NCI-H146 (cell line): ENCODE measurements at regions not wholly inside any gene's neighbourhood (a gene's known extent, or its start where the extent isn't known, plus 50 kb on each side); places are given as distances from the start of the nearest gene placed in this dataset.

Experiments used
- DNase-seq: peaks from one replicate; lab custom pipeline; 2025; lab: John Stamatoyannopoulos, UW

DNA sequence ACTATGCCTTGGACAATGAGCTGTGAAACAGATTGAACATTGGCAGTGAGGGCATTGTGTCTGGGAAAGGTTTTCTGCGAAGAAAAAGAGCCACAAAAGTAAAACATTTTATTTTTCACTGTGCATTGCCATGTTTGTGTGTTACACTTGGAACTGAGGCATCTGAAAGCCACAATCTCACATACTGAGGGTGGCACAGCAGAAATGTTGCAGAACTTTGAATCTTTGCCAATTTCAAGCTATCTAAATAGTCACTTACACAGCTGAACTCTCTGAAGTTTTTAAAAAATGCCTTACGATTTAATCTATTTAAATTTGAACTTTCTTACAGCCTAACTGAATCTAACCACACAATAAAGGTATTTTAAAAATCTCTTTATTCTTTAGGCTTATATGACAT lies 154.1 kb upstream of the GRM7 start:
- DNase-seq = no peak

DNA sequence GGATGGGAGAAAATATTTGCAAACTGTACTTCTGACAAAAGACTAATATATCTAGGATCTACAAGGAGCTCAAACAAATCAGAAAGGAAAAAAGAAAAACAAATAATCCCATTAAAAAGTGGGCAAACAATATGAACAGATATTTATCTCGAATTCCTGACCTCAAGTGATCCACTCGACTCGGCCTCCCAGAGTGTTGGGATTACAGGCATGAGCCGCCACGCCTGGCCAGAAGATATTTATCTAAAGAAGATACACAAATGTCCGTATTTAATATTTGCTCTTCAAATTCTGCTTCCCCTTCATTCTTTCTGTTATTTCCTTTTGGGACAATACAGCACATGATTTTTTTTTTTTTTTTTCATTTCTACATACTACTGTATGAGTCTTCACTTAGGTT lies 151.7 kb upstream of the GRM7 start:
- DNase-seq = no peak

DNA sequence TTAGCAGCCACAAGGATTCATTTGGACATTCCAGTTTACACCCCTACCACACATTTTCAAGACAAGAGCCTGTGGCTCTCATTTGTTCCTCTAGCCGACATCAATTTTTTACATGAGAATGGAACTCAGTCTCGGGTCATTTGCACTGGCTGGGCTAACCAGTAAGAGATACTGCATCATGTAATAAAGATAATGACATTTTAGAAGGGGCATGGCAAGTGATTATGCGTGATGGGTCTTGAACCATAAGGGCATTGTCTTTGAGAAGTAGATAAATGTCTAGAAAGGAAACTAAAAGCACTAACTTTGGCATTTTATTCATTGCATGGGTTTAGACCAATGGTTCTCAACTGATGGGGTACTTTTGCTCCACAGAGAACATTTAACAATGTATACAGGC lies 146.0 kb upstream of the GRM7 start:
- DNase-seq = no peak

DNA sequence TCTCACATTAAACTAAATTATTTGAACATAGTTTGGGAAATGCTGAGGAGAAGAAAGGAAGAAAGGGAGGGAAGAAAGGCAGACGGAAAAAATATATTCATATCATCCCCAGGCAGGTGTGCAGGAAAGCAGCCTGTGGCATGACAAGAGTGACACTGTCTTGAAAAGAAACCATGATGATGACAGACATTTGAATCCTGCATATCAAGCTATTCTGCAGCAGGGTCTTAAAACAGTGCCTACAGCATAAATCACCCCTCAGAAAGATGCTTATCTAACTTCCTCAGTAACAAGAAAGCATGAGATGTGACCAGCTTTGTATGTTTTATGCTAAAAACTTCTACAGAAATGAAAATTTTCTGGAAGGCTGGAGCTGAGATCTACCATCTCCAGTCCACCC lies 144.5 kb upstream of the GRM7 start:
- DNase-seq = peak; percentile 13

DNA sequence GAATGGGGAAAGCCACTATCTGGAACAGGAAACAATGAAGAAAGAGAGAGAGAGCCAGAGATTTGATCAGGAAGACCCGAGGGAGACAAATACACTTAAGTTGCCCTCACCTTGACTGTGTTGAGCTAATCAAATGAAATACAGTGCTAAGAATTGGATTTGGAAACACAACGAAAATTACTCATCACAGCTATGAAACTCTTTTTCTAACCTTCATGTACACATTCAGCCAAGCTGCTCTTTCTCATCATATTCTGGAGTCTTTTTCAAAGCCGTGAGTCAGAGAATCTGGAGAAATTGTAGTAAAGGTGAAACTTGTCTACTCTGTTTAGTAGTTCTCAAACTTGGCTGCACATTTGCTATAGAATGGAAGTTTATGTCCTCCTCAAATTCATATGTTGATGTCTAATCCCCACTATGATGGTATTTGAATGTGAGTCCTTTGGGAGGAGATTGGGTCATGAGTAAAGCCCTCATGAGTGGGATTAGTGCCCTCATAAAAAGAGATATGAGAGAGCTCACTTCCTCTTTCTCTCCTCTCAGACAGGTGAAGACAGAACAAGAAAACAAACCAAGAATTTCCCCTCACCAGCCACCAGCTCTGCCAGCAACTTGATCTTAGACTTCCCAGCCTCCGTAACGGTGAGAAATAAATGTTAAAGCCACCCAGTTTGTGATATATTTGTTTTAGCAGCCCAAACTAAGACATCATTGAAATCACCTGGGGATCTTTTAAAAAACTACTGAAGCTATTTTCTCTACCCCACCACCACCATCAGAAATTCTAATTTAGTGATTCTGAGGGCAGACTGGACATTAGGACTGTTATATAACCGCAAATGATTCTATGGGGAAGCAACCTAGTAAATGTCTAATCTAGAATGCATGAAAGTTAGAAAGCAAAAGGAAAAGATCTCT lies 143.6 kb upstream of the GRM7 start:
- DNase-seq = peak; percentile 44

DNA sequence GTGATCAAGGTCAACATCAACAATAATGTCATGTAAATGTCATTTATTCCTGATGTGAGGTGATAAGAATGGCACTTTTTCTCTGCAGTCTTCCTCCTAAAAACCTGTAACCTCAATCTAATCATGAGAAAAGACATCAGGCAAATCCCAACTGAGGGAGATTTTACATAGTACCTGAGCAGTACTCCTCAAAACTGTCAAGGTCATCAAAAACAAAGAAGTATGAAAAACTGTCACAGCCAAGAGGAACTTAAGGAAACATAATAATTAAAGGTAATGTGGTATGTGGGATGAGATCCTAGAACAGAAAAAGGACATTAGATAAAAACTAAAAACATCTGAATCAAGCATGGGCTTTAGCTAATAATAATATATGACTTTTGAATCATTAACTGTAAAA lies 140.9 kb upstream of the GRM7 start:
- no peak for DNase-seq

DNA sequence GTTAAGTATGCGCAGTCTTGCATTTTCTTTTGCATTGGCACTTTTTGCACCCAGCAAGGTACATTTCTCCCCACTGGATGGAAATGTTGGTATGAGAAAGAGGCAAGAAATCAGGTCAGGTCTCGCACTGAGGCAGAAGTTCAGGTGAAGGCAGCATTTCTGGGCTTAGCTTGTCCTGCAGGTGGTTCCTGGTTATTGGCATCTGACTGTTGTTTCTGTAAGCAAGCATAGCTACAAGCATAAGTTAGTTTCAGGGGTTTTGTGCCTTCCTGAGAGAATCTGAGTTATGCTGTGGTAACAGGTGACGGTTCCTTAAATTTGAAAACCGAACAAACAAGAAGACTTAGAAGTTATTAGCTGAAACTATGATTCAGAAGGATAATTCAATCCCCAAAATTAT lies 139.4 kb upstream of the GRM7 start:
- no peak for DNase-seq

DNA sequence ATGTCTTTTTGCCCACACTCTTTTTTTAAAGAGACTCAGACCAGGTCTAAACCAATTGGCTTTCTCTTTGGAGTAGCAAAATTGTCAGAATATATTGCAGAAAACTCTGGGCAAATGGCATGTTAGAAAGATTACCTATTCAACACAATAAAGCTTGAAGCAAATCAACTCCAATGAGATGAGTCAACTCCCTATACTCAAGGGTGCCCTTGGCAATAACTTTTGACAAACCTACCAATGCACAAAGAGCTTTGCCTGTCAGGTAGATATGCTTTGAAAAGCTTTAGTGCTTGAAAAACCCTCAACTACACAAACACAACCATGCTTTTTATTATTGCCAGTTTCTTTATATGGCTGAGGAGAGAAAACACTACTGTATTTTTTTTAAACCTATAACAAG lies 137.7 kb upstream of the GRM7 start:
- no peak for DNase-seq

DNA sequence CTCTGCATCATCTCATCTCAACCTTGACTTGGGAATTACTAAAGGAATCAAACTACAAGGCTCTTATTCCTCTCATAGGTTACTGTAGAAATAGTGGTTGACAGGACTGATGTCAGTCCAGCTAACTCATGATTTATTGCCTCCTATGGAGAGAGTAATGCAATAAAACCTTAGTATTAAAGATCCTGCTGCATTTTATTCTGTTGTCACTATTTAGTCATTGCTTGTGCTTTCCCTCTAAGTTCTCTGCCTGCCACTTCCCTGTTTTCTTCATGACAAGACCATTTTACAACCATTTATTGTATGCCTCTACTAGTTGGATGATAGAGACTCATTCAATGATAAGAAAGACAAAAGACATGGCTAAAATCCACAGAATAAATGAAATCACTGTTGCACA lies 134.1 kb upstream of the GRM7 start:
- no peak for DNase-seq

DNA sequence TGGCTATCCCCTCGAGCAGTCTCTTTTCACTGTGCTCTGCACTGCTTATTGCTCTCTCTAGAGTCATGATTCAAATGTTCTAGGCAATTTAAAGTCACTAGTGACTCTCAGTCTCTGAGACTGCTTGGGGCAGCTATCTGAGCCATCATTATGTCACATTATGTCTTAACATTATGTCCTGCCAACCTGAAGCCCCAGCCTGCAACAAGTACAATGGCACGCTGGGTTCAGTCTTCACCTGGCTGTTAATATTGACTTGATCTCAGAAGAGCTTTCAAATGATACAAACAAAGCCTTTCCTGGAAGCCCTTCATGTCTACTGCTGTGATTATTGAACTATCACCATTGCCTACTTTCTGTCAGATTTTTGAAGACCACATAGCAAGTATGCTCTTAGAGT lies 128.1 kb upstream of the GRM7 start:
- no peak for DNase-seq

DNA sequence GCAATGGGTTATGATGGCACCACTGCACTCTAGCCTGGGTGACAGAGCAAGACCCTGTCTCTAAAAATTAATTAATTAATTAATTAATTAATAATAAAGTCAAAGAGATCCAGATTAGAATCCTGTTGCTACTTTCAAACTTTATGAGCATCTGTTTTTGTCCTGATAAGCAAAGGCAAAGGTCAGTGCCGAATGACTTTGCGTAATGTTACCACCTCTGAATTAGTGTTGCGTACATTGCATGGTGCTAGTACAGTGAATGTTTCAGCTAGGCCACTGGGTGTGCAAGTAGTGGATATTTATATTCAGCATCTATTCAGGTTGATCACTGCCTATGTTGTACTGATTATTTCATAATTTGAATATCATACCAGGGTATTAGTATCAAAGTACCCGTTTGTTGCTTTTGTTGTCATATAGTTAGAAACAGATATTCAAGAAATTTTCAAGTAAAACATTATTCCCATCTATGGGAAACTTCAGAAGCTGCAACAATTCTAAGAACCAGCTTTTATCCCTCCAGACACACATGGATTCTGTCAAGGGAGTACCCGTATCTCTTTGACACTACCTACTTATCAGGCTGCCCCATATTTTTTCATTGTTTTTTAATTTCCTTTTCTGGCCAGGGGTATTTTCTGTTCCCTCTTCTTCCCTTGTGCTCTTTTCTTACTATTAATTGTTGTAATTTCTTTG lies 127.1 kb upstream of the GRM7 start:
- DNase-seq = no peak

DNA sequence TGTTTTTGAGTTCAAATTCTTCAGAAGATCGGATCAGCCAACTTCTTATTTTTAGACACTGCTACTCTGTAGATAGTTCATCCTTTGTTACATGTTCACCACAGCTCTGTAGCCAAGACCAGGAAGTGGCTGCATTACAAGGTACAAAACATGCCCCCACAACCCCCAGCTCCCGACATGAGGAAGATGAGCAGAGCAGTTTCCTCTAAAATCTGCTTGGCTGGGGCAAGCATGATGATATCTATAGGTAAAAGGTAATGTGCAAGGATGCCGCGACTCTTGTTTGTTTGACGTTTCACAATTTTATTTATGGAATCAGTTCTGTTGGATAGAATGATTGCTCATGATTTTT lies 126.5 kb upstream of the GRM7 start:
- DNase-seq = no peak

DNA sequence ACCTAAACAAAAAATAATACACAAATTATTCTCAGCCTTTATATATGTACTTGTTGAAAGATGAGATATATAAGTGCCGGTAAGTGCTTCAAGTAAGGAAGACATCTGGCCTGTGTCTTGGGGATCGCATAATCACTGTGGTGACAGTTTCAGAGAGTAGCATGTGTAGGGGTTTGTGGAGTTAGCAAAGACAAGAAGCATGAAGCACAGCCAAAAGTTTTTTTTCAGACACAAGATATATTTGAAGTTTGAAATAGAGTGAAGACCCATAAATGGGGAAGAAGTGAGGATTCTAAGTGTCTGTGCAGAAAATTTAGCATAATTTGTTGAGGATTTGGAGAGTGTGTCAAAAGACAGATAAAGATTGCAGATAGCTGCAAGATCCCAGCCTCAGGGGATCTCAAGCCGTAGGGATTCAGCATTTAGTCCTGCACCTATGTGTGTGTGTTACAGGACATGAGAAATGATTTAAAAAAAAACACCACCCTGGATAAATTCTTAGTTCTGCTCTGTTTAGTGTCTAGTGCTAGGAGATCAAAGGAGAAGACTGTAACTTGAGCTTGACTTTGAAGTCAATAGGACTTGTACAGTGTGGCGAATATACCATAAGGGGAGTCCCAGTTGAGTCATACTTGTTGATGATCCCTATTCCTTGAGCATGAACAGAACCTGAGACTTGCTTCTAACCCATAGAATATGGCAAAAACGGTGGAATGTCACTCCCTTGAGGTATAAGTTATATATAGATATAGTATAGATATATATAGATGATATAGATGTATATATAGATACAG lies 123.9 kb upstream of the GRM7 start:
- DNase-seq = no peak

DNA sequence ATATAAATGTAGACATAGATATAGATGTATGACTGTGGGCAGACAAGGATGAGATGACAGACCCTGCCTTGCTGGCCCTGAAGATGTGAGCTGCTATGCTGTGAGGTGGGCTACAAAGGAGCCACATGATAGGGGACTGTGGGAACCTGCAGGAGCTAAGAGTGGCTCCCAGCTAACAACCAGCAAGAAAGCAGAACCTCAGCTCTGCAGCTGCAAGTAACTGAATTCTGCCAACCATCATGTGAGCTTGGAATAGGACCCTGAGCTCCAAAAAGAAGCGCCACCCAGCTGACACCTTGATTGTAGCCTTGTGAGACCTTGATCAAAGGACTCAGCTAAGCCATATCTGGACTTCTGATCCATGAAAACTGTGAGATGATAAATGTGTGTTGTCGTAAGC lies 123.3 kb upstream of the GRM7 start:
- no peak for DNase-seq

DNA sequence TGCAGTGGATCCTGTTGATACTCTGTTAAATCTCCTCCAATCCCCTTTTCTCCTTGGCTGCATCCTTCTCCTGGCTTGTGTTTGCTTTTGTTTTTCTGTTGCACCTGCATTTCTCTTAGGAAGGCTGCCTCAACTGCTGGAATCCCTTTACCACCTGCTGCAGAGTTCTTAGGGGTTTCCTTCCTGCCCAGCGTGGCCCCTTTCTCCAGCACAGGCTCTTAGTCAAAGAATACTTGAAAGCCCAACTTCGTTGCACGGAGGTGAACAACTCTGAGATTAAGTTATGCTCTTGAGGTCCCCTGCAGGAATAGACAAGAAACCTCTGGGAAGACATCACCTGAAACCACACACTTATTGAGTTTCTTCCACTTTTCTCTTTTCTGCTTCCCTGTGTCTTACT lies 121.6 kb upstream of the GRM7 start:
- no peak for DNase-seq

DNA sequence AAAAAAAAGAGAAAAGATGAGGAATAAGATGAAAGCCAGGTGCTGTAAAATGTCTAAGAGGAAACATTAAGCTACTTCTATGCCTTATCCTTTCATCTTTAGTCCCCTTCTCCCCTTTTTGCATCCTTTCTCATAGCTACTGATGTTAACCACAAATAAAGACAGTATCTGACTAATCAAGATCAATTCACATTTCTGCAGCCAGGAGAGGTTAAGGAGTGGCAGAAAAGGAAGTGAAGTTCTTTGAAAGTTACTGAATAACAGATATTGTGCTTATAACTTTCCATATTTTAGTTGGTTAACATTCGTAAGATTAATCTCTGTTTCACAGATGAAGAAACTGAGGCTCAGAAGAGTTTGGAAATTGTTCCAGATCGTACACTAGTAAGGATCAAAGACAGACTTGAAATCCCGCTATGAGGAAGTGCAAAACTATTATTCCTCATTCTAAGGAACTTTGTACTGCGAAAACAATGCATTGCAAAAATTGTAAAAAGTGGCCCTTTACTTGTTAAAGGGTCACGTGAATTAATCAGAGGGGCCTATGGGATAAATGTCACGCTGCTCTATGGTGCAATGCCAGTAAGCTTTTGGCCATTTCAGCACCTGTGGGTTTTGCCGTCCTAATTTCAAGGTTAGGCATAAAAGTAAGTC lies 117.7 kb upstream of the GRM7 start:
- no peak for DNase-seq

DNA sequence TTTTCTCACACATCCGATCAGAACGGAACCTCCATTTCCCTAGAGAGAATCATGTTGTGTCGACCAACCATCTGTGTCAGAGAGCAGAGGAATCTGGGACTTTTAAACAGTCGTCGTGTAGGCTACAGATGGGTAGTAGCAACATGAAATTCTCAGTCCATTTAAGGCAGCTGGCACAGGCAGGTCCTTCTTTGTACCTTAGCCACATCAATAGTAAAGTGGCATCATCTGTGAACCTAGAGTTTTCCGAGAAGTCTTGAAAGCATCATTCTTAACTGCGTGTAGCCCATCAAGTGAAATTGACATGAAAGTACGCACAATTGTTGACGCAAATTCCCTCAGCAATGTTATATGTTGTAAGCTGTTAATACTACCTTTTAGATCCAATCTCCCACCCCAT lies 114.5 kb upstream of the GRM7 start:
- no peak for DNase-seq

DNA sequence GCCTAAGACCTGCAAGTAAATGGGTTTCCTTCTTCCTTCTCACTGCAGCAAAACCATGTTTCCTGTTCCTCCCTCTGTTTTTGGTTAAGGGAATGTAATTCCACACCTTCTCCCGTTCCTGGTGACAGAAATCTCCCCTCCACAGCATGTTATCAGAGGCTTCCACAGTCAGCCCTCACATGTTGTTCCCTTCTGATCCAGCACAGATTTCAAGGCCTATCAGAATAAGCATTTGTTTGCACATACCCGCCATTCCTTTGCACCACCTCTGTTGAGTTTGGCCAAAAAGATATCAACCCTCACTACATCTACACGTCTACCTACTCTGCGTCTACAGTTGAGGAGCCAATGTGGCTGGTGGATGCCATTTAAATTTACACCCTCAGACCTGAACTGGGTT lies 113.9 kb upstream of the GRM7 start:
- no peak for DNase-seq

DNA sequence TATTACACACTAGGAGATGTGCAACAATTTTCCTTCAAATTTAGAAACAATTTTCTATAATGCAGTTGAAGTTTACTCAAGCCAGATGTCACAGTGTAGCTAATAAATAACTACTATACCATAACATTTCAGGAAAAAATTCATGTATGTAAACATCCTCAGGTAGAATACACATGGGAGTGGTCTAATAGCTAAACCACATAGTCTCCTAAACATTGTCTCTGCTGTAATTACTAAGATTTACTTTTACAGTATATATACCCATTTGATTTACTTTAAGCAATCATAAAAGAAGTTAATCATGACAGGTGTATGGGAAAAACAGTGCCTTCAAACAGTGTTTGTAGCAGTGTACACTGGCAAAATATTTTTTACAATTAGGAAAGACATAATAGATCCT lies 110.1 kb upstream of the GRM7 start:
- no peak for DNase-seq

DNA sequence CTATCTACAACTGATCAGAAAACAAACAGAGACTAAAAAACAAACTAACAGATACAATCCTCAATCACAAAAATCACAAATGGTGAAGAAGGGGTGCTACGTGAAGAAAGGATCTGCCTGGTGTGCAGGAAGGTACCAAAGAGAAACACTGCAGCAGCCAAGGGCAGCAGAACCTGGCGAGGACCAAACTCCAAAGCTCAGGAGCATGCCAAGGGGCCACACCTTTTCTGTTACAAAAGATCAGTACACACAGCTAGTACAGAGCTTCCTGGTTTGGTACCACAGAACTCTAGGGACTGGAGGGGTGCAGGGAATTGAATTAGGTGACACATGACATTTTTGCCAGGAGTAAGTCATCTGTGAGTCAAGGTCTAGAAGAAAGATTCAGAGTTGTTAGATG lies 107.4 kb upstream of the GRM7 start:
- DNase-seq = no peak

DNA sequence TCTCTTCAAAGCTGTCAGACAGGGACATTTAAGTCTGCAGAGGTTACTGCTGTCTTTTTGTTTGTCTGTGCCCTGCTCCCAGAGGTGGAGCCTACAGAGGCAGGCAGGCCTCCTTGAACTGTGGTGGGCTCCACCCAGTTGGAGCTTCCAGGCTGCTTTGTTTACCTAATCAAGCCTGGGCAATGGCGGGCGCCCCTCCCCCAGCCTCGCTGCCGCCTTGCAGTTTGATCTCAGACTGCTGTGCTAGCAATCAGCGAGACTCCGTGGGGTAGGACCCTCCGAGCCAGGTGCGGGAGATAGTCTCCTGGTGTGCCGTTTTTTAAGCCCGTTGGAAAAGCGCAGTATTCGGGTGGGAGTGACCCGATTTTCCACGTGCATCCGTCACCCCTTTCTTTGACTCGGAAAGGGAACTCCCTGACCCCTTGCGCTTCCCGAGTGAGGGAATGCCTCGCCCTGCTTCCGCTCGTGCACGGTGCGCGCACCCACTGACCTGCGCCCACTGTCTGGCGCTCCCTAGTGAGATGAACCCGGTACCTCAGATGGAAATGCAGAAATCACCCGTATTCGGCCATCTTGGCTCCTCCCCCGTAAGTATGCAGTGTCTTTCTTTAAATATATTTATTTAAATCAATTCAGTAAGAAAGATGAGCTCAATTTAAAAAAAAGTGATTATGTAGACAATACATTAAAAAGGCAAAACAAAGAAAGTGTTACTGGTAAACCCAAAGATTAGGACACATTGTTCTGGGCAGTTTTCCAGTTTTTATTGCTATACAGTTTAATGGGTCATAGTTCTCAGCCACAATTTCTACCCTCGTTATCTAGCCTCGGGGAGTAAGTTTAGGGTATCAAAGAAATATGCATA lies 91.2 kb upstream of the GRM7 start:
- peak; percentile 14 for DNase-seq

DNA sequence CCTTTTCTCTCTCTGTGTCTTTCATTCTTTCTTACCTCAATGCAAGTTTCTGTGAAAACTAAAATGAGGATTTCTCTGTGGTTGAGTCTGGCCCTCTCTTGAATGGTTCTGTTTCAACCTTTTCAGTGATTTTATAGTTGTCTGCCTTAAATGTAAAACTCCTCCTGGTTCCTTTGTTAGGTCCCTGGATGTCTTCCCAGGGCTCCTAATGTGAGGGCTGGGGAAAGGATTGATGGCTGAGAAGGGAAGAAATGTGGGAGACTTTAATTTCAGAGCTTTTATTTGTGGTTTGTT lies 90.6 kb upstream of the GRM7 start:
- DNase-seq = no peak
